OCI-LY7 (cell line): ENCODE measurements at regions not wholly inside any gene's neighbourhood (a gene's known extent, or its start where the extent isn't known, plus 50 kb on each side); places are given as distances from the start of the nearest gene placed in this dataset.

Experiments
- CTCF ChIP-seq: fragments of 200-600 bp; sonication (generic); conservative IDR thresholded peaks from 2 replicates; pipeline ENCODE4 v1.5.1; 2014; ENCODE audit warnings: mild to moderate bottlenecking, antibody characterized with exemption, low read length, moderate library complexity, mixed read lengths
- EZH2phosphoT487 ChIP-seq: fragments of 200-600 bp; sonication (generic); IDR thresholded peaks from 2 replicates; pipeline ENCODE4 v1.6.1; 2018; ENCODE audit warnings: low read depth, borderline replicate concordance, mild to moderate bottlenecking, mixed run types, antibody characterized with exemption, low read length, moderate library complexity, mixed read lengths

- TF ChIP-seq CTCF (no peak), EZH2phosphoT487 (no peak)
Observed at GRCh38 chr18:59758106-59758505, 60.9 kb upstream of the CCBE1 start.
